GM12891 (cell line): ENCODE measurements at regions not wholly inside any gene's neighbourhood (a gene's known extent, or its start where the extent isn't known, plus 50 kb on each side); places are given as distances from the start of the nearest gene placed in this dataset.

ENCODE experiments used
- POLR2A ChIP-seq: IDR thresholded peaks from 2 replicates; pipeline ENCODE4 v1.6.1; 2011; ENCODE audit warnings: low read depth, low read length, control low read depth
- POLR2AphosphoS5 ChIP-seq: IDR thresholded peaks from 2 replicates; pipeline ENCODE4 v1.6.1; 2011; ENCODE audit warnings: low read depth, low read length, control low read depth
- TAF1 ChIP-seq: IDR thresholded peaks from 2 replicates; pipeline ENCODE4 v1.6.1; 2011; ENCODE audit warnings: low read depth, low read length, control low read depth

- TF ChIP-seq POLR2A (no peak), POLR2AphosphoS5 (no peak), TAF1 (no peak)
Observed at GRCh38 chr14:44788612-44789011, 173.1 kb downstream of the KLHL28 start.
